IMR-90 (cell line): ENCODE measurements at regions not wholly inside any gene's neighbourhood (a gene's known extent, or its start where the extent isn't known, plus 50 kb on each side); places are given as distances from the start of the nearest gene placed in this dataset.

ENCODE experiments used
- MAFK ChIP-seq: IDR thresholded peaks from 2 replicates; pipeline ENCODE4 v1.6.1; 2012; ENCODE audit warnings: low read depth, low read length, improper control_type of control experiment
- MAZ ChIP-seq: IDR thresholded peaks from 2 replicates; pipeline ENCODE4 v1.6.1; 2012; ENCODE audit warnings: low read depth, mild to moderate bottlenecking, low read length, improper control_type of control experiment, moderate library complexity, borderline replicate concordance
- MXI1 ChIP-seq: IDR thresholded peaks from 2 replicates; pipeline ENCODE4 v1.6.1; 2012; ENCODE audit warnings: low read depth, mild to moderate bottlenecking, low read length, moderate library complexity, borderline replicate concordance
- POLR2A ChIP-seq: IDR thresholded peaks from 2 replicates; pipeline ENCODE4 v1.6.1; 2012; ENCODE audit warnings: mild to moderate bottlenecking, low read depth, low read length
- RCOR1 ChIP-seq: IDR thresholded peaks from 2 replicates; pipeline ENCODE4 v1.6.1; 2012; ENCODE audit warnings: mild to moderate bottlenecking, low read length, improper control_type of control experiment; ENCODE audit not compliant: insufficient replicate concordance
- USF2 ChIP-seq: fragments of 150-350 bp; IDR thresholded peaks from 2 replicates; pipeline ENCODE4 v1.6.1; 2017; ENCODE audit warnings: mild to moderate bottlenecking, antibody characterized with exemption, low read length, low read depth
- TF ChIP-seq, protein P1 (sequence below): conservative IDR thresholded peaks from 2 replicates; pipeline ENCODE4 v1.5.1; 2012; ENCODE audit warnings: mild to moderate bottlenecking, low read depth, low read length, improper control_type of control experiment

GRCh38 chr20:43294031-43294430 lies 104.3 kb upstream of the PTPRT start:
- TF ChIP-seq, protein P1, sequence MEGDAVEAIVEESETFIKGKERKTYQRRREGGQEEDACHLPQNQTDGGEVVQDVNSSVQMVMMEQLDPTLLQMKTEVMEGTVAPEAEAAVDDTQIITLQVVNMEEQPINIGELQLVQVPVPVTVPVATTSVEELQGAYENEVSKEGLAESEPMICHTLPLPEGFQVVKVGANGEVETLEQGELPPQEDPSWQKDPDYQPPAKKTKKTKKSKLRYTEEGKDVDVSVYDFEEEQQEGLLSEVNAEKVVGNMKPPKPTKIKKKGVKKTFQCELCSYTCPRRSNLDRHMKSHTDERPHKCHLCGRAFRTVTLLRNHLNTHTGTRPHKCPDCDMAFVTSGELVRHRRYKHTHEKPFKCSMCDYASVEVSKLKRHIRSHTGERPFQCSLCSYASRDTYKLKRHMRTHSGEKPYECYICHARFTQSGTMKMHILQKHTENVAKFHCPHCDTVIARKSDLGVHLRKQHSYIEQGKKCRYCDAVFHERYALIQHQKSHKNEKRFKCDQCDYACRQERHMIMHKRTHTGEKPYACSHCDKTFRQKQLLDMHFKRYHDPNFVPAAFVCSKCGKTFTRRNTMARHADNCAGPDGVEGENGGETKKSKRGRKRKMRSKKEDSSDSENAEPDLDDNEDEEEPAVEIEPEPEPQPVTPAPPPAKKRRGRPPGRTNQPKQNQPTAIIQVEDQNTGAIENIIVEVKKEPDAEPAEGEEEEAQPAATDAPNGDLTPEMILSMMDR: no peak
- TF ChIP-seq POLR2A: no peak
- TF ChIP-seq USF2: no peak
- TF ChIP-seq MAFK: no peak
- no peak for TF ChIP-seq RCOR1
- TF ChIP-seq MXI1: no peak
- TF ChIP-seq MAZ: no peak
